HG03025 (cell line): ENCODE measurements at regions not wholly inside any gene's neighbourhood (a gene's known extent, or its start where the extent isn't known, plus 50 kb on each side); places are given as distances from the start of the nearest gene placed in this dataset.

Experiments used
- ATAC-seq: cut with Tn5 transposase; IDR thresholded peaks from one replicate; pipeline ENCODE4 v1.9.1; 2021; ENCODE audit warnings: mild to moderate bottlenecking, moderate library complexity; ENCODE audit not compliant: unreplicated experiment, low FRiP score

DNA sequence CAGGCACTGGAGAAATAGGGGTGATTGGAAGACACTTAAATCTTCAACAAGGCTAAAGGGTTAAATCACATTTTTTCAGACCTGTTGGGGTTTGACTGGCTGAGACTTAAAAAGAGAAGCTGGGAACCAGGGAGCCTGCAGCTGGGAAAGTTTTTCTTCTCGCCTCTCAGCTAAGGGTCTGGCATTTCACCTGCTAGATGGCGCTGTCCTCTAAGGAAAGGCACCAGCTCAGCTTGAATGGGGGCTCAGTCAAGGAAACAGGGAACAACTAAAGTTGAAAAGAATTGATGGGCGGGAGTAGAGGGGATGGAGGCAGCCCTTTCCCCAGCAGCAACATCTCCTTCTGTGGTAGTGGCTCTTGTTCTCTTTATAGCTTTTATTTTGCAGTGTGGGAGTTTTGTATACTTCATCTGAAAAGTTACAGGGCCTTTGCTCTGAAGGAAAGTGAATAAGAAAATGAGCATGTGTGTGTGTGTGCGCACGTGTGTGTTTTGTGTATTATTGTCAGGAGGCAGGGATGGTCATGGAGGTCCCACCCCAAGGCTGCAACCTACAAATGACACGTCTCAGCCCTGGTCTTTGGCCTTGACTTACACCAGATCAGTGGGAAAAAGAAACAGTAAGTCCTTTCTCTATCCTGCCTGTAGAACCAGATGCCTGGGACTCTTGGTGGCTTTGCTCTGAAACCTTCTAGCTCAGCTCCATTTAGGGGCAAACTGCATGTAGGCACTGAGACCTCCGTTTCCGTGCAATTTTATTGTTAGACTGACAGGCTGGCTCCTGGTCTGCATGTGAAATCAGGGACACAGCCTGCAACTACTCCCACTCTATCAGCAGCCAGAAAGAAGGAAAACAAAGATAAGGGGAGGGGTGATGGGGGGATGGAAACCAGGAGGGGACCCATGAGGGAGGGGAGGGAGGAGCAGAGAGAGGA lies 316.2 kb upstream of the CLINT1 start:
- ATAC-seq, result no peak

DNA sequence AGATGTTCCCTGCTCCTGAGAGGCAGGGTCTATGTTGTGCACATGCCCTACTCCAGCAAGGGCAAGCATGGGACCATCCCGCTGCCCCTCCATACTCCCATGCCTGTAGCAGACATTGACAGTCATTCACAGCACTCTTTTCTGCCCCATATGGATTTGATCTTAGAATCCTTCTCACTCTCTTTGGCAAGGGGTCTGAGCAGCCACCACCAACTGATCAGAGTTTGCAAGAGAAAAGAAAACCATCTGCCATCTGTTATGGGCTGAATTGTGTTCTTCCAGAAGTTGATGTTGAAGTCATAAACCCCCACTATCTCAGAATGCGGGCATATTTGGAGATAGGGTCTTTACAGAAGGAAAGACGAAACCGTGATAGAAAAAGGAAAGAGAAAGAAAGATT lies 315.1 kb upstream of the CLINT1 start:
- ATAC-seq, result no peak

DNA sequence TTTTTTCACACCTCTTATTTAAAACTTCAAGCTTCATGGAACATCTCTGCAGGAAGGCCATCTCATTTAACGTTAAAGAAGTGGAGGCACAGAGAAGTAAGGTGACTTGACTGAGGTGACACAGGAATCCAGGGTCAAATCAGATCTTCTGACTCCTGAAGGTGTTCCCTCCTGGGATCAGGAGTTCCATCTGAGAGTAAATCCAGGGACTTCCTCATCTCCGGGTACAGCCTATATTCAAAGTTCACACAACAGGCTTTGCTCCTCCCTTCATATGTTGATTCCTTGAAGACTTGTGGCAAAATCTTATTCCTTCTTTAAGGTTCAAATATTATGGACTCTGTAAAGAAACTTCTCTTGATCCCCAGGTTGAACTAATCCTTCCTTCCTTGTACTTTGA lies 313.1 kb upstream of the CLINT1 start:
- no peak for ATAC-seq

- ATAC-seq, result no peak
These were observed 311.6 kb upstream of the CLINT1 start for GRCh38 chr5:158170534-158170933.

DNA sequence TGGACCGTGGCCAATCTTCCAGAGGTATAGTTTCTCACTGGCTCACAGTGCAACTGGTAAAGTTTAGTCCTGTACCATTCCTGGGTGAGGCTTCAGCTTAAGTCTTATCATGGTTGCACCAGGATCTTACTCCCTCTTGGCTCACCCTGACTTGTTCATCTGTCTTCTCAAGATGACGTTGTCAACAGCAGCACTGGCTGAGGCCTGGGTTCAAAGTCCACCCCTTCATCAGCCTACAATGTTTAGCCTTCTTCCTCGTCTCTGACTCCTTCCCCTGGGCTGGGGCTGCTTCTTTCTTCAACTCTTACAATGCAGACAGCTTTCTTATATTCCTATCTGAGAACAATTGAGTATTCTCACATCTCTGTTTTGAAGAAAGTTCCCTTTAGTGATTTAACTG lies 311.1 kb upstream of the CLINT1 start:
- no peak for ATAC-seq

- no peak for ATAC-seq
These were observed 307.5 kb upstream of the CLINT1 start for GRCh38 chr5:158166424-158166823.

GRCh38 chr5:158165647-158166046 lies 306.7 kb upstream of the CLINT1 start:
- ATAC-seq, result no peak

- no peak for ATAC-seq
These were observed 305.5 kb upstream of the CLINT1 start for GRCh38 chr5:158164296-158165047.

DNA sequence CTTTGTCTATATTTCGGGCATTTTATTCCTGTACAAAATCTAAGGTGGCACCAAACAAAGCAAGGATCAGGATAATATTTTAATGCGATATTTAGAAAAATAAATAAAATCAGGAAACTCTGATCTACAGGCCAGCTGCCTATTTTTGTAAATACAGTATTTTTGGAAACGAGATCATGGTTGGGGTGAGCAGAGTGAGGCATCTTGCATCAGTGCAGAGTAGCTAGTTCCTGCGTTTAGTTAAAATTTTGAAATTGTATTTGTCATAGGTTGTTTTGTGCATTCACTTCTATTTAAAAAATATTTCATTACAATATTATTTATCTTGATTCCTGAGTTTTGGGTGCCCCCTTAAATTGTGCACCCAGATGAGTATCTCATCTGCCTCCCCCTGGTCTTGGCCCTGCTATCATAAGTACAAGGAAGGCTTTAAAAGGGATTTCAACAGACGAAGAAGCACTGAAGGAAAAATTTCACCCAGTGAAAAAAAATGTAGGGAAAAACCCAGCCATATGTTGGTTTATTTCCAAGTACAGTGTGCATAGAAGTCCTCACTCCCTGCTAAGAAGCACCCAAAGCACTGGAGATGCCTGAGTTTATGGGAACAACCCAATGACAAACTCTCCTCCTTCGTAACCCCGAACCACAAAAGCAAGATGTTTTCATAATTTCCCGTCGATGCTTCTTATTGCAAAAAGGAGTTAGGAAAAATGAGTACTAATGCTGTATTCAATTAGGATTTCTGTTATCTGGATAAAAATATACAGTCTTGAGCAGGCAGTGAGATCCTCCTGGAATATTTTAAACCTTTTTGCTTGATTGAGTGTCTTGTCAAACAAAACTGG lies 304.7 kb upstream of the CLINT1 start:
- ATAC-seq, result no peak

GRCh38 chr5:158162479-158163034 lies 303.6 kb upstream of the CLINT1 start:
- no peak for ATAC-seq

DNA sequence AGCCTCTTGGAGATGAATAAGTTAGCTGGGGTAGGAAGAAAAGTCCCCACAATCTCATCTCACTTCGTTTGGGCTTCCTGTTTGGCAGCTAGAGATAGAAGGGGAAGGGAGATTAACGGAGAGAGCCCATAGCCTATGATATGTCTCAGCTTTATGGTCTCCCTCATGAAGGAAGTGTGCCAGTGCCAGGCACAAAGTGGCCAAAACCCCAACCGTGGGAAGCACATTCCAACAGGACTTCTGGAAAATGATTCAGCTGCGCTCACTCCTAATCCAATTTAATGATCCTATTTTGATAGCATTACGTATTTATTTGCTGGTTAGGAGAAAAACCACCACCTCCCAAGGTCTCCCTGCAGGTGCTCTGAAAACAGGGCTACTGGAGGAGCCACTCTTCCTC lies 303.1 kb upstream of the CLINT1 start:
- ATAC-seq, result no peak

DNA sequence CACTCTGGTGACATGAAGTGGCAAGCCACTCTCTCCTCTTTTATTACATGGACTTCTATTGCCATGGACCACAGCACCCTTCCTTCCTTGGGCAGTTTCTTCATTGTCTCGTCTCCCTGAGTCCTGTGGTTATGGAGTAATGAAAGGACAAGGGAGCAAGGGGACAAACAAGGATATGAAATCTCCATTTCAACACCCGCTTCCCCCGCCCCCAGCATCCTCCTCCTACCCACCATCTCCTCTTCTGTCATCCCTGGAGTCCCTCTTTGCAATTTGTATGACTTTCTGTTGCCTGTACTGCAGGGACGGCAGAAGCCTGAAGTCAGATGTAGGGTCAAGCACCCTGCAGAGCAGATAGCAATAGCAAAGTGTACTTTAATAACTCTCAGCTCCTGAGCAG lies 300.7 kb upstream of the CLINT1 start:
- ATAC-seq, result no peak

DNA sequence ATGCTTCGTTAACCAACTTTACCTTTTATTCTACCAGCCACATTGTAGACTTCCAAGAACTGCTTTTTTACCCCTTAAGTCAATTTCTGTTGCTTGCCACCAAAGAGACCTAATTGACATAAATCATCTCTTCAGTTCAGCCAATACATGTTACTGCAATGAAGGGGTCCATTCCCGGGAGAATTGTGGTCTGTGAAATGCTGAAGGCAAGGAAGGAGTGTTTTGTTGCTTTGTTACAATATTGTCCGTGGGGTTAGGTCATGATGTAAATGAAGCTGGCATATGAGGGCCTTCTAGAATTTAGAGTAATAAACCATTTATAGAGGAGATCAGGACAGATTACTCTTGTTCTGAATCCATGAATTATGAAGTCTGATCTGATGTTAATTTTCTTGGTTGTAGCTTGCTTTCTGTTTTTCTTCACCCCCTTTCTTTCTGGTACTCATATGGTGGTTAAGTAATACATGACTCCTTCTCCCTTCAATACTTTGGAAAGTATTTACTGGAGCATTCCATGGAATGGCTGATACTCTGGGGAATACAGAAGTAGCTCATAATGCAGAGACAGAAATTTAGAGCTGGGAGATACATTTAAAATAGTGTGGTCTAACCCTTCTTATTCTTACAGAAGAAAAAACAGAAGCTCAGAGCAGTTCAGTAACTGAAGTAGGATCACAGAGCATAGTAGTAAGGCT lies 297.0 kb upstream of the CLINT1 start:
- ATAC-seq, result no peak

- no peak for ATAC-seq
These were observed 296.1 kb upstream of the CLINT1 start for GRCh38 chr5:158155067-158155466.

- no peak for ATAC-seq
These were observed 295.5 kb upstream of the CLINT1 start for GRCh38 chr5:158154226-158155005.

GRCh38 chr5:158153508-158153907 lies 294.6 kb upstream of the CLINT1 start:
- no peak for ATAC-seq

DNA sequence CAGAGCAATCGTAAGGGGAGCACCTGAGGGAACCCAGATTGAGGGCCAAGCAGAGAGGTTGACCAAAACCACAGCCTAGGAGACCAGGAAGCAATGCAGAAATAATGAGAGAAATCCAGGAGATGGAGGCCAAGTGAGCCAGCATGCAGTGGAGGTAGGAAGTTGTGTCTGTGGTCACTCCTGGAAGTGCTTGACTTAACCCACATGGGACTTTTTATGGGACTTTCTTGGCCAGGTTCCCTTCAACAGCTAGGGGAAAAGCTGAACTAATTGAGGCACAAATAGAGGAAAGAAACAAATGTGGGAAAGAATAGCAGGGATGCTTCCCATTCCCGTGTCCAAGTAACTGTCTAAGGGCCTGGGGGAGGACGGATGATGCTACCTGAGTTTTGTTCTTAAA lies 293.2 kb upstream of the CLINT1 start:
- no peak for ATAC-seq

DNA sequence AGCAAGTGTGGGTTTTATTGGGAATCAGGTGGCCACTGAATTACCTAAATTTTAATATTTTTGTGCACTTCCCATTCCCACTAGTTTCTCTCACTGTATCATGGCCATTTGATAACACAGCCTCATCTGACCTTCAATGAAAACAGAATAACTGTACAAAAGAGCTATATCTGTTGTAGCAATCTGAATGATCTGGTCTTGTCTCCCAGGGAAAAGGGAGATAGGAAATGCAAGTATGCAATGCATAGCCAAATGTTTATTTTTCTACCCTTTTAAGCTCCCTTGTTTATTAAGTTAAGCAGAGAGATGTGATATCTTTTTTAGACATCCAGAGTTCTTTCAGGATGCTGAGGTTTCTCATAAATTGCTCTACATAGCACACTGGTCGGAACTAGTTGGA lies 288.3 kb upstream of the CLINT1 start:
- no peak for ATAC-seq

DNA sequence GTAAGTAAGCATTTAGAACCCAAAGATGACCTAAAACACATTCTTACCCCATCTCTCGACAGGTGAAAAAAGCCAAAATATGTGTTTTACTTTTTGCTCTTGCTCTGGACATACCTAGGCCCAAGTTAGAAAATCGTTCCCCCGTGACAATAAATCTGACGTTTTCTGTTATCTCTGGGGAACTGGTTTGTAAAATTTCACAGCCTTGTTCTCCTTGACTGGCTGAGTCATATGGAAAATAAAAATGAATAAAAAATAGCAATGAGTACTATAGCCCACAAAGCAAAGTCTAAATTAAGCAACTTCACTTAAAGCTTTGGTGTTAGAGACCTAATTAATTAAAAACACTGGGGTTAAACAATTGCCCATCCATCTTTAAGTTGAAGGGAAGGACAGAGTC lies 286.9 kb upstream of the CLINT1 start:
- ATAC-seq, result no peak
